Activated B cell treated with CpG ODN at 0.5 μM for 24 hours (primary cell): ENCODE measurements at regions not wholly inside any gene's neighbourhood (a gene's known extent, or its start where the extent isn't known, plus 50 kb on each side); places are given as distances from the start of the nearest gene placed in this dataset.

Source experiments
- ATAC-seq: fragments of 200-7000 bp; cut with Tn5 transposase; one replicate; pipeline ENCODE4 v1.10.0; 2021; ENCODE audit warnings: low read depth, mild to moderate bottlenecking, moderate library complexity
- CTCF ChIA-PET: fragments of 350-600 bp; sonication (Branson Sonifier 250); formaldehyde crosslinking; loops from one replicate; lab custom pipeline; 2021; ENCODE audit warnings: antibody characterized with exemption; lab: Charles Lee
- POLR2A ChIA-PET: fragments of 350-600 bp; sonication (Branson Sonifier 250); formaldehyde crosslinking; loops from one replicate; lab custom pipeline; 2021; ENCODE audit warnings: antibody characterized with exemption; lab: Charles Lee
- DNase-seq: peaks from one replicate; pipeline ENCODE4 v3.0.0; 2022
- H3K27ac Mint-ChIP-seq: one replicate; pipeline ENCODE4 v1.8.0; 2020; ENCODE audit warnings: mixed read lengths
- H3K27me3 Mint-ChIP-seq: one replicate; pipeline ENCODE4 v1.8.0; 2021; ENCODE audit warnings: mixed read lengths
- H3K36me3 Mint-ChIP-seq: one replicate; pipeline ENCODE4 v1.8.0; 2021; ENCODE audit warnings: low read depth, mixed read lengths
- H3K4me1 Mint-ChIP-seq: one replicate; pipeline ENCODE4 v1.8.0; 2021; ENCODE audit warnings: mixed read lengths
- H3K4me3 Mint-ChIP-seq: one replicate; pipeline ENCODE4 v1.8.0; 2020; ENCODE audit warnings: mild to moderate bottlenecking, mixed read lengths
- H3K9me3 Mint-ChIP-seq: one replicate; pipeline ENCODE4 v1.8.0; 2020; ENCODE audit warnings: mixed read lengths
- CTCF ChIP-seq: fragments of 200-600 bp; IDR thresholded peaks from one replicate; pipeline ENCODE4 v1.8.0; 2022; ENCODE audit warnings: antibody characterized with exemption, mild to moderate bottlenecking
- intact Hi-C: fragments of 100-400 bp; cut with micrococcal nuclease; formaldehyde crosslinking; loops from one replicate; pipeline ENCODE4 v1.15.1; 2024

- no peaks in the 10 kb centered on the region for H3K9me3 Mint-ChIP-seq
- DNase-seq: no peak
- no peak overlapping the region for H3K4me3 Mint-ChIP-seq
- no peak for ATAC-seq
- TF ChIP-seq CTCF: no peak
- POLR2A ChIA-PET: no interaction called here
- H3K27me3 Mint-ChIP-seq: peaks cover 3% of the 10 kb centered on the region
- H3K36me3 Mint-ChIP-seq: no peaks in the 10 kb centered on the region
- CTCF ChIA-PET: no interaction called here
- intact Hi-C loops: no loop called here
- H3K27ac Mint-ChIP-seq: no peak overlapping the region
- no peaks in the 10 kb centered on the region for H3K4me1 Mint-ChIP-seq
Measured at GRCh38 chr4:145333786-145334185, 147.9 kb upstream of the SMAD1 start.

DNA sequence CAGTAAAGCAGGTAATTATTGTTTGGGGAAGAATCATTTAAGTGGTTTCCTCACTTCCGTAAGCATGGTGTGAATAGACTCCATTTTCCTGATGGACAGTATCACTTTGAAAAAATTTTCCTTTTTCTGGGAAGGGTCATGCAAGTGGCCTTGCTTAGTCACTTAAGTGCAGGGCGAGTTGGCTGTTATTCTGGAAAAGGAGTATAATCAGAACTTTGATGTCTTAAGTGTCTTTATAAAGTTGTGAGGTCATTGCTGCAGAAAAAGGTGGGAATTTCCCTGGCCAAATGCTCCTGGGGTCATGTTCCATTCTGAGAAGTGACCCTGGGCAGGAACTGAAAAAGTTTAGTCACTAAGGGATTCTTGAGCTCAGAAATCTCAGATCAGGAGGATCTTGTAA lies 146.1 kb upstream of the OTUD4 start:
- H3K9me3 Mint-ChIP-seq: no peaks in the 10 kb centered on the region
- TF ChIP-seq CTCF: no peak
- ATAC-seq (no peak), DNase-seq (no peak)
- CTCF ChIA-PET: no interaction called here
- H3K36me3 Mint-ChIP-seq: no peaks in the 10 kb centered on the region
- POLR2A ChIA-PET: no interaction called here
- no peak overlapping the region for H3K4me3 Mint-ChIP-seq
- H3K27me3 Mint-ChIP-seq: peaks cover 10% of the 10 kb centered on the region
- intact Hi-C loops: no loop called here
- no peaks in the 10 kb centered on the region for H3K4me1 Mint-ChIP-seq
- no peak overlapping the region for H3K27ac Mint-ChIP-seq

DNA sequence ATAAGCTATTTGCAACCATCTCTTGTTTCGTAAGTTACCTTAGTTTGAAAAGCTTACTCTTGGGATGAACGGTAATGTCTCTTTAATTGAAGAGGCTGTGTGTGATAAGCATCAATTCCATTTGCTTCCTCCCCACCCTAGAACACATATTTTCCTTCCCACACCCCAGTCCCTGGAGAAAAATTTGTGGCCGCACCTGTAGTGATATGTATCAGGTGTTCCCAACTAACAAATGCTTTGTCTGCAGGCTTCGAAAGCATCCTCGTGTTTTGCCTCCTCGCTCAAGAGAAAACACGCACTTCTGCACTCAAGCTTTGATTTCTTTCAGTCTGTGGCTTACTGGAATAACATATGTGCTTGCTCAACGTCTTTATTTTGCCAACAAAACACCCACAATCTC lies 143.8 kb upstream of the OTUD4 start:
- CTCF ChIA-PET: no interaction called here

GRCh38 chr4:145320294-145320693 lies 139.9 kb upstream of the OTUD4 start:
- Mint-ChIP-seq H3K9me3 (no peaks in the 10 kb centered on the region), H3K27me3 (peaks cover 5% of the 10 kb centered on the region), H3K4me3 (no peak overlapping the region), H3K4me1 (no peaks in the 10 kb centered on the region), H3K27ac (no peak overlapping the region), H3K36me3 (no peaks in the 10 kb centered on the region)
- TF ChIP-seq CTCF: no peak
- ATAC-seq (no peak), DNase-seq (no peak)
- ChIA-PET CTCF (no interaction called here), POLR2A (no interaction called here)
- intact Hi-C loops: no loop called here

More for the DNA sequence above, 143.8 kb upstream of the OTUD4 start:
- ATAC-seq: no peak
- intact Hi-C loops: no loop called here
- H3K4me1 Mint-ChIP-seq: no peaks in the 10 kb centered on the region
- no peak for TF ChIP-seq CTCF
- H3K27ac Mint-ChIP-seq: no peak overlapping the region
- peaks cover 7% of the 10 kb centered on the region for H3K27me3 Mint-ChIP-seq
- DNase-seq: no peak
- no peaks in the 10 kb centered on the region for H3K36me3 Mint-ChIP-seq
- H3K9me3 Mint-ChIP-seq: no peaks in the 10 kb centered on the region
- no peak overlapping the region for H3K4me3 Mint-ChIP-seq
- POLR2A ChIA-PET: no interaction called here

DNA sequence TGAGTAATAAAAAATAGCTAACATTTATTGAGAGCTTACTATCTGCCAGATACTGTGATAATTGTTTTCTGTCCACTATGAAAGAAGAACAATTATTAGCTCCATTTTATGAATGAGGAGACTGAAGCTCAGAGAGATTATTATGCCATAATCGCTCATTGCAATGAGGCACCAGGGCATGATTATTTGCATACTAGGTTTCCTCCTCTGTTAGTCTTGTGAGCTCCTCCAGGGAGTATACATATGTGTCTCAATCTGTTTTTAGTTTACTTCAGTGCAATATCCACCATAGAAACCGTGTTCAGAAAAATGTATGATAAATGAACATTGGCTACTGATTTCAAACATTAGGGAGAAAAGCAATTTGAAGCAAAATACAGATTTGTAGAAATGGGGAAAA lies 139.4 kb upstream of the OTUD4 start:
- TF ChIP-seq CTCF: no peak
- Mint-ChIP-seq H3K27ac (no peak overlapping the region), H3K9me3 (no peaks in the 10 kb centered on the region), H3K4me3 (no peak overlapping the region), H3K4me1 (no peaks in the 10 kb centered on the region), H3K36me3 (no peaks in the 10 kb centered on the region), H3K27me3 (peaks cover 5% of the 10 kb centered on the region)
- intact Hi-C loops: no loop called here
- DNase-seq: no peak
- ChIA-PET CTCF (no interaction called here), POLR2A (no interaction called here)
- ATAC-seq: no peak
